ENCODE measurements at regions not wholly inside any gene's neighbourhood (a gene's known extent, or its start where the extent isn't known, plus 50 kb on each side); places are given as distances from the start of the nearest gene placed in this dataset.

DNA sequence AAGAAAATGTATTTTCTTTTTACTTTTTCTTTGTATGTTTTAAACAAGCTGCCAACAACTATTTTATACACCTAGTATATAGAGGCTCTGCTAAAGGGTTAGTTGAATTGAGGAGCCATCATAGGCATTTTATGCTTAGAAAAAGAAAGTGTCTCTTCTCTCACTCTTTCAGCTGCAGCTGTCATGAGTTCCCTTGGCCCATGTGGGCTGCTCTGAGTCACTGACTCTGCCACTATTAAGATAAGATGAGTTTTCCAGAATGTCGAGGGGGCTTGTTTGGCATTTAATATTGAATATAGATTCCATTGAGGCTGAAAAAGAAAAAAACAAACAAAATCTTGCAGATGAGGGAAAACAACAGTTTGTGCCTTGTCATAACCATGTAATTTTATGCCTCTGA lies 126.0 kb upstream of the PAQR3 start:
- no peaks in the 10 kb centered on the region for H3K9me3 ChIP-seq
- H3K36me3 ChIP-seq, result no peaks in the 10 kb centered on the region
- TF ChIP-seq, protein P1, sequence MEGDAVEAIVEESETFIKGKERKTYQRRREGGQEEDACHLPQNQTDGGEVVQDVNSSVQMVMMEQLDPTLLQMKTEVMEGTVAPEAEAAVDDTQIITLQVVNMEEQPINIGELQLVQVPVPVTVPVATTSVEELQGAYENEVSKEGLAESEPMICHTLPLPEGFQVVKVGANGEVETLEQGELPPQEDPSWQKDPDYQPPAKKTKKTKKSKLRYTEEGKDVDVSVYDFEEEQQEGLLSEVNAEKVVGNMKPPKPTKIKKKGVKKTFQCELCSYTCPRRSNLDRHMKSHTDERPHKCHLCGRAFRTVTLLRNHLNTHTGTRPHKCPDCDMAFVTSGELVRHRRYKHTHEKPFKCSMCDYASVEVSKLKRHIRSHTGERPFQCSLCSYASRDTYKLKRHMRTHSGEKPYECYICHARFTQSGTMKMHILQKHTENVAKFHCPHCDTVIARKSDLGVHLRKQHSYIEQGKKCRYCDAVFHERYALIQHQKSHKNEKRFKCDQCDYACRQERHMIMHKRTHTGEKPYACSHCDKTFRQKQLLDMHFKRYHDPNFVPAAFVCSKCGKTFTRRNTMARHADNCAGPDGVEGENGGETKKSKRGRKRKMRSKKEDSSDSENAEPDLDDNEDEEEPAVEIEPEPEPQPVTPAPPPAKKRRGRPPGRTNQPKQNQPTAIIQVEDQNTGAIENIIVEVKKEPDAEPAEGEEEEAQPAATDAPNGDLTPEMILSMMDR (IDR thresholded peaks at IDR 0.05), result no peak
- DNase-seq (peak in 1 of 2 donors; percentile 11), ATAC-seq (peak in 2 of 8 donors; percentile 47 to 61)
- H3K4me1 ChIP-seq, result peaks cover 0 to 17% (median 4%) of the 10 kb centered on the region in 9 donors
- no peak overlapping the region for H3K27ac ChIP-seq
- H3K4me3 ChIP-seq, result no peak overlapping the region
- H3K27me3 ChIP-seq, result no peaks in the 10 kb centered on the region
- 7 to 12% methylated on average over 1 of the region's 1 CpG for WGBS, 2 donors
- intact Hi-C loops (cut with DNase I), result no loop called here

DNA sequence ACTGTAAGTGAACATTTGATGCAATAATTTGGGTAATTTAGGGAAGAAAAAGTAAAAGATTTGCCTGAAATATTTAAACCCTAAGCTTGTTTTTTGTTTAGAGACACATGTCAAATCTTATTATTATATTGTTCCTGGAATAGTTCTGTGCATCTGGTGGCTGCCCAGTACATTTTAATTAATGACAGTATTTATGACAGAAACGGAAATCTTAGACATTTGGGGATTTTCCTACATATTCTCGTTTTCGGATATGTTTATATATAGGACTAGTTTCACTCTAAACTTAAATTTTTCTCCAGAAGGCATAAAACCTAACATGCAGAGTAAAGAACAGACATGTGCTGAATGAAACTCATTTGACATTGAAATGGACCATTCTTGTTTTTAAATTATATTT lies 125.6 kb upstream of the PAQR3 start:
- H3K9me3 ChIP-seq, result no peaks in the 10 kb centered on the region
- ATAC-seq (no peak), DNase-seq (no peak)
- intact Hi-C loops (cut with DNase I), result no loop called here
- no peaks in the 10 kb centered on the region for H3K36me3 ChIP-seq
- peaks cover 0 to 17% (median 4%) of the 10 kb centered on the region in 9 donors for H3K4me1 ChIP-seq
- H3K4me3 ChIP-seq, result no peak overlapping the region
- TF ChIP-seq, protein P1 (IDR thresholded peaks at IDR 0.05), result no peak
- H3K27me3 ChIP-seq, result no peaks in the 10 kb centered on the region
- no peak overlapping the region for H3K27ac ChIP-seq
- WGBS, 2 donors, result 65 to 81% methylated on average over 3 of the region's 3 CpGs

DNA sequence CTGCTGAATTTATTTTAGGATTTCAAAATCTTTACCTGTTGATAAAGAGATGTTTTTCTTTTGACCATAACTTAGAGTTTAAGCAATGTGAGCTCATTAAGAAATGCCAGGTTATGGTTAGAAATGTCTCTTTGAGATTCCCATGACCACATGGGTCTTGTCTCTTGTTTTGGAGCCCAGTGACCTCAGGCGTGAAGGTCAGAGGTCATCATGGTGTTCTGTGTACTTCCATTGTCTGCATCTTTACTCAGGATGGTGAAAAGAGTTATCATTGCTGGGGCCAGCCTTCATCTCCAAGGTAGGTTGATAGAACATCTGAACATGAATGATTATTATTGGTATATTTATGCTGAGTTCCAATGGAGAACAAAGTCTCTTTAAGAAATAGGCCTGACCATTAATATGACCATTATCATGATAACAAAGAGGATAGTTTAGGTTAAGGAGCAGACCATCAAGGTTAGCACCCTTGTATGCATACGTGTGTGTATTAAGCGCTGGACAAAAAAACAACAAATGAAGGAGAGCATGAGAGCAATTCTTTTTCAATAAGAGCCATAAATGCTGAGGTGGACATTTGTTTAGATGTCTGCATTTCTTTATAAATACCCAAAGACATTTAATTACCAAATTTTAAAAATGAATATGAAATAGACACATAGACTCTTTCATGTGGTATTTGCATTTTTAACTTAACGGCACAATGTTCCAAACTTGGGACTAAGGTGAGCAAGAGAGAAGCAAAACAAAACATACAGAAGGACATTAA lies 120.6 kb upstream of the PAQR3 start:
- H3K4me3 ChIP-seq, result no peak overlapping the region
- DNase-seq, result no peak
- H3K27ac ChIP-seq, result no peak overlapping the region
- H3K4me1 ChIP-seq, result peaks cover 0 to 8% (median 0%) of the 10 kb centered on the region in 9 donors
- no peak for ATAC-seq
- no peaks in the 10 kb centered on the region for H3K27me3 ChIP-seq
- intact Hi-C loops (cut with DNase I), result no loop called here
- WGBS, 2 donors, result 92 to 96% methylated on average over 4 of the region's 4 CpGs
- H3K9me3 ChIP-seq, result no peaks in the 10 kb centered on the region
- TF ChIP-seq, protein P1 (IDR thresholded peaks at IDR 0.05), result no peak
- no peaks in the 10 kb centered on the region for H3K36me3 ChIP-seq

DNA sequence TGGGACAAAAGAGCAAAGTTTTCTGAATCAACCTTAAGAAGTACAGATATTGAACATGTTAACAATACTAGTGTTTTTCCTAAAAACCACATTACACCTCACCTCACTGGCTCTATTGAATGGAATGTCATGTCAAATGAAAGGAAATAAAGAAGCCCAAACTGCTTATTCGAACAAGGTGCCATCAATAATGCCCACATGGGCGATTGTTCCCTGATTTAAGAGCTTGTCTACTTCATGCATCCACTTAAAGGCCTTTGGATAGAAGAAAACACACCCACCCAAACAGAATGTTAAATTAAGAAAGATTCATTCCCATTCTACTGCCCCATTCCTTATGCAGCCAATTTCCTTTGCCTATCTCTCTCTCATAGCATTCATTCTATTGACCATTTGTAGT lies 118.5 kb upstream of the PAQR3 start:
- Histone ChIP-seq H3K9me3 (no peaks in the 10 kb centered on the region), H3K4me1 (peaks cover 0 to 5% (median 0%) of the 10 kb centered on the region in 9 donors), H3K27ac (no peak overlapping the region), H3K36me3 (no peaks in the 10 kb centered on the region), H3K27me3 (no peaks in the 10 kb centered on the region), H3K4me3 (no peak overlapping the region)
- TF ChIP-seq, protein P1 (IDR thresholded peaks at IDR 0.05), result no peak
- no peak for DNase-seq
- no peak for ATAC-seq
- 89 to 91% methylated on average over 2 of the region's 2 CpGs for WGBS, 2 donors
- intact Hi-C loops (cut with DNase I), result no loop called here
